K562 (cell line): ENCODE measurements at regions not wholly inside any gene's neighbourhood (a gene's known extent, or its start where the extent isn't known, plus 50 kb on each side); places are given as distances from the start of the nearest gene placed in this dataset.

Experiments used
- ATAC-seq: fragments of 200-7000 bp; cut with Tn5 transposase; 3 replicates; pipeline ENCODE4 v1.9.1; 2020; ENCODE audit warnings: moderate library complexity
- BruUV-seq: library from RNA; stranded (reverse); fragments of 400-500 nt; replicated peaks from 2 replicates; lab custom pipeline; 2021; lab: Mats Ljungman, UMichigan
- CTCF ChIA-PET: fragments of 300-600 bp; formaldehyde crosslinking; extraction: SDS; loops from one replicate; lab custom pipeline; 2021; ENCODE audit warnings: low intra/inter-chr PET ratio; lab: Yijun Ruan, JAX
- POLR2A ChIA-PET: fragments of 300-600, 350-650 bp; sonication (Branson Sonifier 250); formaldehyde crosslinking; extraction: SDS; loops from one replicate; lab custom pipeline; 2021; ENCODE audit warnings: antibody characterized with exemption, inconsistent platforms; lab: Yijun Ruan, JAX
- DNase-seq, 4 experiments: peaks; one replicate each; pipeline versions ENCODE4 v3.0.0 to v3.0.0-alpha.2; 2011 to 2018; ENCODE audit warnings: low spot score in 3 of 4, mixed read lengths in 3 of 4; ENCODE audit errors: extremely low read depth in 1 of 4
- FAIRE-seq: peaks from 2 replicates; lab custom pipeline; 2011; peaks lifted over from hg19 to GRCh38; lab: Jason Lieb, UNC
- H2AFZ ChIP-seq: 2 replicates; pipeline ENCODE4 v1.6.0; 2011; ENCODE audit warnings: low read depth, low read length, control low read depth, inconsistent platforms
- H3K27ac ChIP-seq: fragments of 200-600 bp; 3 replicates; pipeline ENCODE4 v1.8.0; 2011; ENCODE audit warnings: low read depth, mild to moderate bottlenecking, control low read depth, inconsistent platforms, low read length, moderate library complexity, mixed read lengths; ENCODE audit errors: extremely low read depth
- H3K27me3 ChIP-seq, 2 experiments: fragments of 300-600 bp in 1 of 2; 2 replicates in 1 of 2; 3 replicates in 1 of 2; pipeline versions ENCODE4 v1.6.0 to v1.8.0; 2011; ENCODE audit warnings: inconsistent platforms in 2 of 2, low read length in 2 of 2, mild to moderate bottlenecking in 1 of 2, mixed read lengths in 1 of 2, moderate library complexity in 1 of 2; ENCODE audit not compliant: control insufficient read depth in 2 of 2, insufficient read depth in 2 of 2
- H3K36me3 ChIP-seq: fragments of 300-600 bp; 3 replicates; pipeline ENCODE4 v1.8.0; 2011; ENCODE audit warnings: mild to moderate bottlenecking, low read length, inconsistent platforms; ENCODE audit not compliant: control insufficient read depth, insufficient read depth
- H3K4me1 ChIP-seq, 2 experiments: fragments of 200-600 bp in 1 of 2; replicated peaks in 1 of 2; 2 replicates in 1 of 2; 3 replicates in 1 of 2; pipeline versions ENCODE4 v1.5.1 to v1.8.0; 2011; ENCODE audit warnings: inconsistent platforms in 2 of 2, low read length in 2 of 2, mild to moderate bottlenecking in 1 of 2, mixed read lengths in 1 of 2, moderate library complexity in 1 of 2; ENCODE audit not compliant: control insufficient read depth in 2 of 2, insufficient read depth in 2 of 2
- H3K4me2 ChIP-seq: 2 replicates; pipeline ENCODE4 v1.6.1; 2011; ENCODE audit warnings: low read length, control low read depth, inconsistent platforms, mixed read lengths; ENCODE audit not compliant: insufficient read depth
- H3K4me3 ChIP-seq: fragments of 200-600 bp; sonication (generic), shearing (Covaris generic); 2 replicates; pipeline ENCODE4 v1.5.1; 2016; ENCODE audit warnings: control low read depth, inconsistent platforms
- H3K79me2 ChIP-seq: fragments of 200-600 bp; 3 replicates; pipeline ENCODE4 v1.8.0; 2011; ENCODE audit warnings: low read length, inconsistent platforms; ENCODE audit not compliant: control insufficient read depth, insufficient read depth
- H3K9ac ChIP-seq, 2 experiments: 2 replicates each; pipeline versions ENCODE4 v1.6.0 to v1.6.1; 2011; ENCODE audit warnings: low read depth in 2 of 2, low read length in 2 of 2, control low read depth in 1 of 2, inconsistent platforms in 1 of 2, mild to moderate bottlenecking in 1 of 2, mixed read lengths in 1 of 2; ENCODE audit not compliant: insufficient read depth in 1 of 2
- H3K9me1 ChIP-seq: one replicate; pipeline ENCODE4 v1.6.0; 2011; ENCODE audit warnings: inconsistent platforms, mild to moderate bottlenecking, low read length, moderate library complexity; ENCODE audit not compliant: control insufficient read depth, insufficient read depth
- H3K9me3 ChIP-seq: replicated peaks from 2 replicates; pipeline ENCODE4 v1.5.1; 2011; ENCODE audit warnings: low read depth, low read length, inconsistent platforms; ENCODE audit not compliant: control insufficient read depth, insufficient read depth
- H4K20me1 ChIP-seq: replicated peaks from 2 replicates; pipeline ENCODE4 v1.6.1; 2011; ENCODE audit warnings: low read length, inconsistent platforms, mixed read lengths; ENCODE audit not compliant: control insufficient read depth, insufficient read depth
- E2F3 ChIP-seq: fragments of 250-450 bp; sonication (Bioruptor Pico); IDR thresholded peaks from 2 replicates; pipeline ENCODE4 v1.4.0; 2020; ENCODE audit warnings: mild to moderate bottlenecking
- EP300 ChIP-seq: IDR thresholded peaks from 2 replicates; pipeline ENCODE4 v1.6.1; 2012; ENCODE audit warnings: low read length, improper control_type of control experiment
- GTF2F1 ChIP-seq: IDR thresholded peaks from 2 replicates; pipeline ENCODE4 v1.6.1; 2011; ENCODE audit warnings: low read depth, low read length, improper control_type of control experiment
- OTX1 ChIP-seq: fragments of 450-650 bp; formaldehyde crosslinking; IDR thresholded peaks from 2 replicates; pipeline ENCODE4 v1.4.0; 2022; ENCODE audit warnings: mild to moderate bottlenecking
- POLR2G ChIP-seq: fragments of 200-400 bp; formaldehyde crosslinking; IDR thresholded peaks from 2 replicates; pipeline ENCODE4 v1.6.1; 2017; ENCODE audit warnings: low read depth, mild to moderate bottlenecking, antibody characterized with exemption, low read length, moderate library complexity
- RAD21 ChIP-seq, 2 experiments: fragments of 250-450 bp in 1 of 2; fragments of 450-650 bp in 1 of 2; sonication (Bioruptor Pico) in 1 of 2; formaldehyde crosslinking in 1 of 2; IDR thresholded peaks in 1 of 2; conservative IDR thresholded peaks in 1 of 2; 2 replicates each; pipeline versions ENCODE4 v1.4.0 to v1.8.0; 2020 to 2022; ENCODE audit warnings: mild to moderate bottlenecking in 2 of 2, moderate library complexity in 1 of 2
- RFX1 ChIP-seq: fragments of 450-650 bp; IDR thresholded peaks from 2 replicates; pipeline ENCODE4 v1.6.1; 2016; ENCODE audit warnings: mild to moderate bottlenecking, moderate library complexity
- SAFB2 ChIP-seq: fragments of 200-400 bp; formaldehyde crosslinking; IDR thresholded peaks from 2 replicates; pipeline ENCODE4 v1.6.1; 2018; ENCODE audit warnings: borderline replicate concordance, low read length, low read depth, moderate library complexity; ENCODE audit not compliant: severe bottlenecking
- ZBED1 ChIP-seq: IDR thresholded peaks from 2 replicates; pipeline ENCODE4 v1.6.1; 2014
- ZNF12 ChIP-seq: sonication (generic); formaldehyde crosslinking; IDR thresholded peaks from 2 replicates; pipeline ENCODE4 v1.4.0; 2020; ENCODE audit warnings: mild to moderate bottlenecking, missing genetic modification reagents
- WGBS: fragments of 100-300 bp; shearing (Covaris generic); methylation state at CpG from one replicate; pipeline ENCODE4 v1.1.6; 2016; ENCODE audit warnings: low coverage, mixed read lengths; ENCODE audit not compliant: insufficient coverage; ENCODE audit errors: missing lambda C conversion rate; 5-methylcytosine and 5-hydroxymethylcytosine counted together
- in situ Hi-C: fragments of 300-500 bp; cut with MboI; formaldehyde crosslinking; loops from 4 replicates; pipeline ENCODE4 v1.15.0; 2018; ENCODE audit warnings: inconsistent platforms, mixed read lengths
- intact Hi-C: fragments of 100-400 bp; cut with micrococcal nuclease; formaldehyde crosslinking; loops from 2 replicates; pipeline ENCODE4 v1.14.2; 2022
- TF ChIP-seq, protein P1 (sequence below): sonication (generic); formaldehyde crosslinking; IDR thresholded peaks from 2 replicates; pipeline ENCODE4 v1.5.0; 2020; ENCODE audit warnings: missing genetic modification reagents
- TF ChIP-seq, protein P2 (sequence below), 3 experiments: fragments of 200-800 bp in 1 of 3; sonication (Bioruptor generic) in 1 of 3; sonication (generic) in 1 of 3; formaldehyde crosslinking in 1 of 3; IDR thresholded peaks; 2 replicates each; pipeline versions ENCODE4 v1.6.1 to v1.8.0; 2016 to 2022; ENCODE audit warnings: mild to moderate bottlenecking in 2 of 3, missing compliant biosample characterization in 2 of 3, missing genetic modification characterization in 2 of 3, missing genetic modification reagents in 1 of 3

DNA sequence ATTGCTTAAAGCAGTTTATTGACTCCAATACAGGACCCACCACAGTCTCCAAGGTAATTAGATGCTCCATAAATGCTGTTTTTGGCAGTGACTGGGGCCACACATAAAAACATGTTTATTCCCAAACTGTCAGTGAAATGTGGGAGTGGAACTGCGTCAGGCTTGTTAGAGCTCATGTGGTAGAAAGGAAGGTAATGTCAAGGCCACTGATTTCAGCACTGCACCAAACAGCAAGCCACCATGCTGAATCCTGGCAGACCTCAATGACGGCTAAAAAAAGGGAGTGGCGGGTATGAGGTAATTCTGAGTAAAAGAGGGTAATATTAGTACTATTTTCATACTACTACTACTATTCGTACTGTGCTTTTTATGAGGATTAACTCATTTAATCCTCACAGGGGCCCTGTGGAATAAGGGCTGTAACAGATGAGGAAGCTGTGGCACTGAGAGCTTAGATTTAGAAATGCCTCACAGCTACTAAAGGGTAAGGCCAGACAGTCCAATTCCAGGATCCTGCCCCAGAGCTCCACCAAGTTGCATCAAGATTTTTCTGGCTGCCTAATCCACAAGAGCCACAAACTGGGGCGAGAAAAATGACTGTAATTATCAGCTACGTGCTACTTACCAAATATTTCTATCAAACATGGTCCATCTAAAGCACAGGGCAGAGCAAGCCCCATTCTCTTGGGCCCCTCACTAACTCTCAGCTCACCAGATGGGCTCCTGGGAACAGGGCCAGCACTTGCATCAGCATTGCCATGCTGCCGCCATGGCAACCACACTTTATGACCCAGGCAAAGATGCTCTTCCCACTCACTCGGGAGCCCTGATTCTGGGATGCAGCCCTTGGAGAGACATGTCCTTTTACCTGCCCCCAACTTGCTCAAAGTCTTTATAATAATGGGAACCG lies 83.6 kb upstream of the SPATA12 start:
- H3K4me2 ChIP-seq, result no peak overlapping the region
- intact Hi-C loops, result no loop called here

DNA sequence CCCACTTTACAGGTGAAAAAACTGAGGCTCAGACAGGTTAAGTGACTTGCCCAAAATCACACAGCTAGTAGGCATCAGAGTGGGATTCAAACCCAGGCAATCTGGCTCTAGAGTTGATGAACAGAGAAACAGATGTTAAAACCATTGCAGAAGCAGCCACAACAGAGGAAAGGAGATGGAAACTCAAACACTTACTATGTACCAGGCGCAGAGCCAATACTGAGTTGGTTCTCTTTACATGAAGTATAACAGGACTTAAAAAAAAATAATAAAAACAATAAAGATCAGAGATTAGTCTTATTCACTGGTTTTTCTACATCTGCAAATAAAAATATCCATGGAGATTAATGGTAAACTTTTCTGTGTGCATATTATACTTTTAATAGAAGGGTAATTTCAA lies 84.9 kb upstream of the SPATA12 start:
- no peak overlapping the region for H3K27ac ChIP-seq
- no peaks in the 10 kb centered on the region for H3K79me2 ChIP-seq
- H3K9me1 ChIP-seq, result no peaks in the 10 kb centered on the region
- H3K27me3 ChIP-seq, result peaks cover 2 to 4% of the 10 kb centered on the region in 2 experiments; a peak in 1 of 5 replicates
- H3K4me1 ChIP-seq, result no peaks in the 10 kb centered on the region; a peak in 1 of 5 replicates
- WGBS, result 20% methylated on average over 1 of the region's 1 CpG
- no peak for DNase-seq
- no peak overlapping the region for H2AFZ ChIP-seq
- FAIRE-seq, result no peak
- in situ Hi-C loops, result no loop called here
- 0 out of 2 replicates have a peak, but pooled peaks cover 4% of the 10 kb centered on the region for H4K20me1 ChIP-seq
- ATAC-seq, result no peak
- no peak overlapping the region for H3K4me2 ChIP-seq
- CTCF ChIA-PET, result no interaction called here
- H3K4me3 ChIP-seq, result no peak overlapping the region
- BruUV-seq, result no TSS peak
- no peak for TF ChIP-seq EP300
- TF ChIP-seq ZNF12 (CRISPR knock-in tag), result no peak
- no peak for TF ChIP-seq E2F3 (CRISPR knock-in tag)
- TF ChIP-seq POLR2G, result no peak
- TF ChIP-seq, protein P1, sequence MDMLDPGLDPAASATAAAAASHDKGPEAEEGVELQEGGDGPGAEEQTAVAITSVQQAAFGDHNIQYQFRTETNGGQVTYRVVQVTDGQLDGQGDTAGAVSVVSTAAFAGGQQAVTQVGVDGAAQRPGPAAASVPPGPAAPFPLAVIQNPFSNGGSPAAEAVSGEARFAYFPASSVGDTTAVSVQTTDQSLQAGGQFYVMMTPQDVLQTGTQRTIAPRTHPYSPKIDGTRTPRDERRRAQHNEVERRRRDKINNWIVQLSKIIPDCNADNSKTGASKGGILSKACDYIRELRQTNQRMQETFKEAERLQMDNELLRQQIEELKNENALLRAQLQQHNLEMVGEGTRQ (CRISPR knock-in tag), result no peak
- TF ChIP-seq ZBED1, result no peak
- no peak for TF ChIP-seq RAD21 (CRISPR knock-in tag; conservative IDR thresholded peaks at IDR 0.05 in 1 of 2, IDR thresholded peaks at IDR 0.05 in 1 of 2)
- TF ChIP-seq GTF2F1, result no peak
- TF ChIP-seq, protein P2, sequence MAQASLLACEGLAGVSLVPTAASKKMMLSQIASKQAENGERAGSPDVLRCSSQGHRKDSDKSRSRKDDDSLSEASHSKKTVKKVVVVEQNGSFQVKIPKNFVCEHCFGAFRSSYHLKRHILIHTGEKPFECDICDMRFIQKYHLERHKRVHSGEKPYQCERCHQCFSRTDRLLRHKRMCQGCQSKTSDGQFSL (CRISPR knock-in tag; IDR thresholded peaks at IDR 0.05), result no peak
- TF ChIP-seq, protein P2 (tag; IDR thresholded peaks at IDR 0.05), result no peak
- no peak for TF ChIP-seq OTX1 (CRISPR knock-in tag)
- TF ChIP-seq, all 486 proteins: peak for 0
- H3K9me3 ChIP-seq, result no peaks in the 10 kb centered on the region
- POLR2A ChIA-PET, result interaction anchor here (1.0 kb wide), 1 partner anchor 14 kb away, joined by 4 read pairs; no protein-coding TSS in a partner anchor
- no peak overlapping the region for H3K9ac ChIP-seq
- H3K36me3 ChIP-seq, result no peaks in the 10 kb centered on the region
- intact Hi-C loops, result no loop called here

More for the DNA sequence above, 83.6 kb upstream of the SPATA12 start:
- BruUV-seq, result no TSS peak
- no peak overlapping the region for H2AFZ ChIP-seq
- CTCF ChIA-PET, result no interaction called here
- peaks cover 2 to 4% of the 10 kb centered on the region in 2 experiments; a peak in 1 of 5 replicates for H3K27me3 ChIP-seq
- no peaks in the 10 kb centered on the region for H3K36me3 ChIP-seq
- FAIRE-seq (no peak), DNase-seq (no peak), ATAC-seq (no peak)
- 0 out of 2 replicates have a peak, but pooled peaks cover 4% of the 10 kb centered on the region for H4K20me1 ChIP-seq
- no peak overlapping the region for H3K9ac ChIP-seq
- no peak for TF ChIP-seq SAFB2
- TF ChIP-seq RFX1, result 0 out of 2 replicates have a peak, but pooled peaks have one; percentile 21
- POLR2A ChIA-PET, result interaction anchor here (0.5 kb wide), 1 partner anchor 9 kb away, joined by 3 read pairs; no protein-coding TSS in a partner anchor
- in situ Hi-C loops, result no loop called here
- H3K79me2 ChIP-seq, result no peaks in the 10 kb centered on the region
- H3K4me3 ChIP-seq, result no peak overlapping the region
- H3K9me1 ChIP-seq, result no peaks in the 10 kb centered on the region
- no peaks in the 10 kb centered on the region; a peak in 1 of 5 replicates for H3K4me1 ChIP-seq
- 5% methylated on average over 8 of the region's 9 CpGs for WGBS
- no peaks in the 10 kb centered on the region for H3K9me3 ChIP-seq
- no peak overlapping the region for H3K27ac ChIP-seq
